Kidney epithelial cell (primary cell): ENCODE measurements at regions not wholly inside any gene's neighbourhood (a gene's known extent, or its start where the extent isn't known, plus 50 kb on each side); places are given as distances from the start of the nearest gene placed in this dataset.
"Not testable (repeated sequence)": the region's sequence is repeated elsewhere in the genome, so short reads cannot be mapped to it uniquely, and the experiment has no call there.

Source experiments
- DNase-seq: peaks from one replicate; pipeline ENCODE4 v3.0.0-alpha.2; 2010; ENCODE audit warnings: low read depth
- H3K27me3 ChIP-seq: 2 replicates; pipeline ENCODE4 v1.6.0; 2011; ENCODE audit warnings: low read length; ENCODE audit not compliant: control insufficient read depth, insufficient read depth
- H3K36me3 ChIP-seq: 2 replicates; pipeline ENCODE4 v1.5.1; 2011; ENCODE audit warnings: low read length; ENCODE audit not compliant: control insufficient read depth, insufficient read depth
- H3K4me3 ChIP-seq: 2 replicates; pipeline ENCODE4 v1.5.1; 2011; ENCODE audit warnings: low read depth, mild to moderate bottlenecking, control low read depth, low read length
- CTCF ChIP-seq: IDR thresholded peaks from 2 replicates; pipeline ENCODE4 v1.5.1; 2011; ENCODE audit warnings: mild to moderate bottlenecking, moderate library complexity, low read length, control low read depth, inconsistent platforms; ENCODE audit not compliant: insufficient read depth, poor library complexity, severe bottlenecking

DNA sequence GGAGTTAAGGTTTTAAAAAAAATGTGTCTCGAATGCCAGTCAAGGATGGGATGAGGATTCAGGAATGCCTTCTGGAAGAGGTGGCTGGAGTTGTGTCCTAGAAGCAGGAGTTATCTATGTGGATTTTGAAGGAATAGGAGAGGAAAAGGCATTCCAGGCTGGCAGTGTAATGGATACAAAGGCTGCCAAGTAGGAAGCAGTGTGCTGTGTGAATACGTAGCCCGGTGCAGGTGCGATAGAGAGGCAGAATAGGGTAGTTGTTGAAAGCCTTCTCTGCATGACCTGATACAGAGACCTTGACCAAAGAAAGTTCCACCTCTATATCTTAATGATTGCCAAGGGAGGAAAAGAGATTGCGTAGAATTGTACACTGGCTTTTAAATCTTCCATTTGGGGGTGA is 128.1 kb upstream of the ITGB1 start:
- DNase-seq: no peak
- no peaks in the 10 kb centered on the region for H3K36me3 ChIP-seq
- no peaks in the 10 kb centered on the region for H3K27me3 ChIP-seq
- no peak for TF ChIP-seq CTCF
- no peak overlapping the region for H3K4me3 ChIP-seq

DNA sequence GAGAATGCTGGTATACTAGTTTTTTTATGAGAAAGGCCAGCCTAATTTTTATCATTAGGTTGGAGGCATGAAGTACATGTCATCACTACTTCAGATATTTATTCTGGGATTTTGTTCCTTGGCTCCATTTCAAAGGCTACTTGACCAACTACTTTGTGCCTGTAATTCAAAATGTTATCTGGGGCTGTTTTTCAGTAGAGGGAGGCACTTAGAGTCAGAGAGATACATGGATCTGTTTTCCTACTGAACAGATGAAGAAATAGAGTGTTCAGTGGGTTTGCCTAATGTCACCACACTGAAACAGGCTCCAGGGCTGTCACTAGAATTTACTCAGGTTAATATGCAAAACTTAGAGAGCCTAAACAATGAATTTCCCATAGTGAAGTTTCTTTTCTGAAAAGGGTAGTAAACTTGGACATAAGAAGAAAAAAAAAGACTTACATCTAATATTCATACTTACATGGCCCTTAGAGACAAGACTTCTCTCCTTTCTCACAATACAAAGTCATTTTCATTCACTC is 127.3 kb upstream of the ITGB1 start:
- H3K27me3 ChIP-seq: no peaks in the 10 kb centered on the region
- no peak for DNase-seq
- TF ChIP-seq CTCF: no peak
- H3K4me3 ChIP-seq: no peak overlapping the region
- no peaks in the 10 kb centered on the region for H3K36me3 ChIP-seq

- no peaks in the 10 kb centered on the region for H3K27me3 ChIP-seq
- DNase-seq: no peak
- H3K36me3 ChIP-seq: no peaks in the 10 kb centered on the region
- H3K4me3 ChIP-seq: no peak overlapping the region
- TF ChIP-seq CTCF: no peak
These were observed 126.4 kb upstream of the ITGB1 start for GRCh38 chr10:33084453-33084852.

DNA sequence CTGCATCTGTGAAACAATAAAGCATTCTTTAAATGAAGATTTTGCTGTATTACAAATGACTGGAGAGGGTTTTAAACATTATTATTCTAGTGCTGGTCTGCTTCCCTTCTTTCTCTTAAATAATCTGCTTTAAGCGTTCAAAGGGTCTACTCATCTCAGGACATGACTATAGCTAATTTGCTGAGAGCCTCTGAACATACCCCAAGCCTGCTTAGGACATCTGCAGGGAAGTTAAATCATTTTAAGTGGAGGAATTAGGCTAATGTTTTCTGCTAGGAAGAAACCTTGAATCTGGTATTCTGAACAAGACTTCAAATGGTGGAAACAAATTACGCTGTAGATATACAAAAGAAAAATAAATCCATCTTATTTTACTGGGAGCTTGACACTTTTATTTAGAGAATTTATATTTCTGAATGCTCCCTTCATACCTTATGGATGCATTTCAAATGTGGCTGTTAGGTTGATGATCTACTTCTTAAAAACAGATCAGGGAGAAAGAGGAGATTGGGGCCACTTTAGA is 124.4 kb upstream of the ITGB1 start:
- Histone ChIP-seq H3K27me3 (no peaks in the 10 kb centered on the region), H3K36me3 (no peaks in the 10 kb centered on the region), H3K4me3 (no peak overlapping the region)
- no peak for DNase-seq
- TF ChIP-seq CTCF: no peak

DNA sequence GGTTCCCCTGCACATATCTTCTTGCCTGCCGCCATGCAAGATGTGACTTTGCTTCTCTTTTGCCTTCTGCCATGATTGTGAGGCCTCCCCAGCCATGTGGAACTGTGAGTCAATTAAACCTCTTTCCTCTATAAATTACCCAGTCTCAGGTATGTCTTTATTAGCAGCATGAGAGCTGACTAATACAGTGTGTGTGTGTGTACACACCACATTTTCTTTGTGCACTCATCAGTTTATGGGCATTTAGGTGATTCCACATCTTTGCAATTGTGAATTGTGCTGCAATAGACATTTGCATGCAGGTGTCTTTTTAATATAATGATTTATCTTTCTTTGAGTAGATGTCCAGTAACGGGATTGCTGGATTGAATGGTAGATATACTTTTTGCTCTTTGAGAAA is 122.4 kb upstream of the ITGB1 start:
- H3K27me3 ChIP-seq, H3K4me3 ChIP-seq, DNase-seq, H3K36me3 ChIP-seq: not testable (repeated sequence)

- Histone ChIP-seq H3K4me3 (no peak overlapping the region), H3K36me3 (no peaks in the 10 kb centered on the region), H3K27me3 (no peaks in the 10 kb centered on the region)
- no peak for DNase-seq
- no peak for TF ChIP-seq CTCF
These were observed 116.4 kb upstream of the ITGB1 start for GRCh38 chr10:33074443-33074842.
